NCI-H82 (cell line): ENCODE measurements at regions not wholly inside any gene's neighbourhood (a gene's known extent, or its start where the extent isn't known, plus 50 kb on each side); places are given as distances from the start of the nearest gene placed in this dataset.
"Not testable (repeated sequence)": the region's sequence is repeated elsewhere in the genome, so short reads cannot be mapped to it uniquely, and the experiment has no call there.

Source experiments
- DNase-seq: peaks from one replicate; lab custom pipeline; 2025; lab: John Stamatoyannopoulos, UW

GRCh38 chr2:215658635-215659305, 222.9 kb upstream of the FN1 start:
- no peak for DNase-seq

DNA sequence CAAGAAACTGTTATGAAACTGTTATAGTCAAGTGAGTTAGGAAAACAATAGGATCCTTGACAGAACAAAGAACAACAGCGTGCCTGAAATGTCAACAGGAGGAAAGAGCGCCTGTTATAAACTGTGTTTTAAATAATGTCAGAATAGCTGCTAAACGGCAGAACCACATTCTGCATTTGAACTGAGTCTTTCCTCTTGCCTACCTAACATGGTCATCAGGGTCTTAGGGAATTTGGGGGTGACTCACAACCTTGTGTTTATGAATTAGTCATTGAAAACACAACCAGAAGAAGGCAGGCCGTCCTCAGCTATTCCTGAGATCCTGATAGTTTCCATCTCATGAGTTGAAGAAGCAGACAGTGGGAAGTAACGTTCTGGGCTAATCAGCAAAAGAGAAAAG, 222.0 kb upstream of the FN1 start:
- DNase-seq, result no peak

- DNase-seq, result no peak
Measured at GRCh38 chr2:215654148-215654819, 218.4 kb upstream of the FN1 start.

- no peak for DNase-seq
Measured at GRCh38 chr2:215653344-215654030, 217.6 kb upstream of the FN1 start.

GRCh38 chr2:215652388-215652787, 216.5 kb upstream of the FN1 start:
- no peak for DNase-seq

GRCh38 chr2:215651412-215651811, 215.5 kb upstream of the FN1 start:
- no peak for DNase-seq

- no peak for DNase-seq
Measured at GRCh38 chr2:215644233-215644897, 208.5 kb upstream of the FN1 start.

DNA sequence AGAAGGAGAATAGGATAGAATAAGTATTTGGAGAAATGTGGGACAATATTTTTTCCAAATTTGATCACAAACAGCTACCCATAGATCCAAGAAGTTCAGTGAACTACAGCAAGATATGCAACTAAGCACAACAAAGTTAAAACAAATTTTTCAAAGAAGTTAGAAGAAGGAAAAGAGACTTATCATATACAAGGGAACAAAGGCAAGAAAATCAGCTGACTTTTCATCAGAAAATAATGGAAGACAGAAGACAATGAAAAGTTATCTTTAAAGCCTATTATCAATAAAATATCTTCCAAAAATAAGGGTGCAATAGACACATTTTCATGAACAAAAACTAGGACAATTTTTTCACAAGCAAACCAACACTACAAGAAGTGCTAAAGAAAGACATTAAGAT, 202.8 kb upstream of the FN1 start:
- no peak for DNase-seq

GRCh38 chr2:215637651-215638050, 201.8 kb upstream of the FN1 start:
- no peak for DNase-seq

DNA sequence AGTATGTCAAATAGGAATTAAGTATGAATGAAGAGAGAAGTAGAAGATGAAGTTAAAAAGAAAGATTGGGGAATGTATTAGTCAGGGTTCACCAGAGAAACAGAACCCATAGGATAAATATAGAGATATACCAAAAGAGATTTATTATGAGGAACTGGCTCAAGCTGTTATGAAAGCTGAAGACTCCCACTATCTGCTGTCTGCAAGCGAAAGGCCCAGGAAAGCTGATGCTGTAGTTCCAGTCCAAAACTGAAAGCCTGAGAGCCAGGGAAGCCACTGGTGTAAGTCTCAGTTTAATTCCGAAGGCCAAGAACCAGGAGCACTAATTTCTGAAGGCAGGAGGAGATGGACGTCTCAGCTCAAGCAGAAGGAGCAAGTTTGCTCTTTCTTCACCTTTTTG, 200.9 kb upstream of the FN1 start:
- no peak for DNase-seq

GRCh38 chr2:215635788-215636139, 199.9 kb upstream of the FN1 start:
- no peak for DNase-seq

DNA sequence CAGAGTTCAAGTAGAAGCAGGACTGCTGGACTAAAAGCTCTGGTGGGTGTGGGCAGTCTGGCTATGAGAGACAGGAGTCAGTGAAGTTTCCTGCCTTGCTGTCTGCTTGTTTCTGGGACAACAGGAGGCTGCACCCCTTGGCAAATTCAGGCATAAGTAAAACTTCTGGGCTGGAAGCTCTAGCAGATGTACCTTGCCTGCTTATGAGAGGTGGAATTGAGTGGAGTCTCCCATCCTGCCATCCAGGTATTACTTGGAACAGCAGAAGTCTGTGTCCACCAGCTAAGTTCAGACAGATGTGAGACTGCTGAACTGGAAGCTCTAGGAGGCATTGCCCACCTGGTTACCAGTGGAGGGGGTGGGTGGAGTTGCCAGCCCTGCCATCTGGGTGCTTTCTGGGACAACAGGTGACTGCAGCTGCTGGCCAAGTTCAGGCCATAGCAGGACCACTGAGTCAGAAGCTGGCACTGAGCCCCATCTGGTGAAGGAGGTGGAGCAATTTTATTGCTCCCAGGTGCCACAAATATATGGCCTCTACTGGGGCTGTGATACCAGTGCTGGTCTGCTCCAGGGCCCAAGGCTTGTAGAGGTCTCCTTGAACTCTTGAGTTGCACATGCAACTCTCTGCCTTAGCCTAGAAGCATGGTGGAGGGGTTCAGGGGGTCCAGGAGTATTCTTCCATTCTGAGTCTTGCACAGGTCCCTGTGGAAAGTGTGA, 199.4 kb upstream of the FN1 start:
- no peak for DNase-seq

- DNase-seq, result no peak
Measured at GRCh38 chr2:215633360-215633759, 197.5 kb upstream of the FN1 start.

GRCh38 chr2:215631696-215632095, 195.8 kb upstream of the FN1 start:
- no peak for DNase-seq

GRCh38 chr2:215630796-215631195, 194.9 kb upstream of the FN1 start:
- not testable (repeated sequence) for DNase-seq

GRCh38 chr2:215627771-215628170, 191.9 kb upstream of the FN1 start:
- no peak for DNase-seq

GRCh38 chr2:215626812-215627281, 191.0 kb upstream of the FN1 start:
- no peak for DNase-seq

- no peak for DNase-seq
Measured at GRCh38 chr2:215626063-215626462, 190.2 kb upstream of the FN1 start.

DNA sequence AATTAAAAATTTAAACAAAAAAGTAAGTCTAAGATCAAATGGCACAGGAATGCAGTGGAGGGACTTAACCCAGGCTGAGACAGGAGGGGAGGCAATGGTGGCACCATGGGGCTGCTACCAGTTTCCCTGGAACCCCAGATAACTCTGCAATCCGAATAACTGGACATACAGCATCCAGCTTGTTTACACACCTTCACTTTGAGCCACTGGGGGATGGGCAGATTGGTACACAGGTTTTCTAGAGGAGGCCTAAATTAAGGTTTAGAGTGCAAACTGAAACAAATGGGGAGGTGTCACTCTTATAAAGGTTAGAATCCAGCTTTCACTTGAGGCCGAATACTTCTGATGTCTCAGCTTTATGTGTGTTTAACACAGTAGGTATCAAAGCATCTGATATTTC, 189.3 kb upstream of the FN1 start:
- no peak for DNase-seq

- no peak for DNase-seq
Measured at GRCh38 chr2:215624423-215624829, 188.6 kb upstream of the FN1 start.

- DNase-seq, result no peak
Measured at GRCh38 chr2:215622837-215623236, 187.0 kb upstream of the FN1 start.

DNA sequence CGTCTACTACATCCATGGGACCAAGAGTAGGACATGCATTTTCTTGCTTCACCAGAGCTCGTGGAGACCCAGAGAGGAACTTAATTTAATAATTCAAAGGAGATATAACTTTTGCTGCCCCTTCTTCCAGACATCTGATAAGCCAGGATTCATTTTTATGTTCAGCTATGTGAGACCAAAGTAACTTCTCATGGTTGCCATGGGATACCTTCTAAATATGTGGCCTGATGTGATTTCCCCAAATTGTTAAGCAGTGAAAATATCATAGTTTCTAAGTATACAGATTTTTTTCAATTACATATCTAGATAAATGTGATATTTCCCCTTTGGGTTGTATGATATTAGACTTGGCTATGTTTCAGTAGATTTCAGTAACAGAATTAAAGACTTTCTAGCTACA, 185.5 kb upstream of the FN1 start:
- DNase-seq, result no peak
